ENCODE measurements at regions not wholly inside any gene's neighbourhood (a gene's known extent, or its start where the extent isn't known, plus 50 kb on each side); places are given as distances from the start of the nearest gene placed in this dataset.
"Not testable (repeated sequence)": the region's sequence is repeated elsewhere in the genome, so short reads cannot be mapped to it uniquely, and the experiment has no call there.

DNA sequence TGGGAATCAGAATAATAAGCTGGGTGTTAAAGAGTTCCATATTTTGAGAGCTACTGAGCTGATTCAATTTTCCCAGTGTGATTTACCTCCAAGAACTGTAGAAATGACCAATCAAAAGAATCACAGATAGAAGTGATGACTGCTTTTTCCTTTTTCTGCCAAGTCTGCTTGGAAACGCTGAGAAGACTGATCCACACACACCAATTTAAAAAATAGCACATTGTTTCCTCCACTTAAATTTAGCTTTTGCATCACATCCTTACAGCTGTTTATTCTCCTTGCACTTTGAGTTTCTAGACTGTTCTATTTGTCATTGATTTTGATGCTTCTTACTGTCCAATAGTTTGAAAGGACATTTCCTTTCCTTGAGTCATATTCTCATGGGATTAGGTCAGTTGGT, 590.3 kb upstream of the CHAC2 start:
- no peak for DNase-seq

DNA sequence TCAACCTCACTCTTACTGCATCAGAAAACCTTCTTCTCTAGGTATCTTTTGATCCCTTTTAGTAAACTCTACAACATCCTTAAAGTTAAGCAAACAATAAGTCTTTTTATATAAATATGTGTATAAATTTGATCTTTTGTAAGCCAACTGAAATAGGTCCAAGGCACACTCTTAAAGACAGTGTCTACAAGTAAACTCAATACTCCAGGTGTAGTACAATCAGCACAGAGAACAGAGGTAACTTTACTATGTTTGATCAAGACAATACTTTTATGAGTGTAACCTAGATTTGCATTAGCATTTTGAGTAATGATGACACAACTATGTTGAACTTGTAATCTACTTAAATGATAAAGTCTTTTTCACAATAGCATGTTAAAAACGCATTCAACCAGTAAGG, 593.1 kb upstream of the CHAC2 start:
- no peak for DNase-seq

DNA sequence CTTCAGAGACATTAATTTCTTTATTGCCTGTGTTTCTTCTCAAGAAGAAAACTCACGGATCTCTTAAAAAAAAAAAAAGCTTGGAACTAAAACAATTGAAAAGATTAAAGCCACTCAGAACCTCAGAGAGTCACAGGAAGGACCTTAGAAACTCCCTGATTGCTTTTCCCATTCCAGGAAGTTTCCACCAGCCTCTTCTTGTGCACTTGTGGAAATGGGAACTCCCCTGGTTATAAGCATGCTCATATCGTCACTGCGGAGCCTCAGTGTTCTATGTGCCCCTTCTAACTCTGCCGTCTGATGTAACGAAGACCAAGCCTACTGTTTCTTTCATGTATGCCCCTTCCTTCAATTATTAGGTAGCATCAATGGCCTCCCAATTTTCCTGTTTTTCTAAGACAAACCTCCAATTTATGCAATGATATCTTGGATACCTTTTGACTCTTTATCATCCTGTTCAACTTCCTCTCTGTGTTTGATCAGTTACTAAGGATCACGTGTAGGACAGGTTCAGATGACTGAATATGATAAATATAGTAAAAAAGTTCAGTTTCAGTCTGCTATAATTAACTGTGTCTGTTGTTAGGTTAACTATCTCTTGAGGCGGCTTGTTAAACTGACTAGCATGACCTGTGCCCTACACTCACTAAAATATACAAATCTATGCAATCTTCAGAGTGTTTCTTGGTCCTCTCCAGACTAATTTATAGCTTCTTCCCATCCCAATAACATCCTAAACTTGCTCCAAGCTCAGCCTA, 593.7 kb upstream of the CHAC2 start:
- DNase-seq = no peak

DNA sequence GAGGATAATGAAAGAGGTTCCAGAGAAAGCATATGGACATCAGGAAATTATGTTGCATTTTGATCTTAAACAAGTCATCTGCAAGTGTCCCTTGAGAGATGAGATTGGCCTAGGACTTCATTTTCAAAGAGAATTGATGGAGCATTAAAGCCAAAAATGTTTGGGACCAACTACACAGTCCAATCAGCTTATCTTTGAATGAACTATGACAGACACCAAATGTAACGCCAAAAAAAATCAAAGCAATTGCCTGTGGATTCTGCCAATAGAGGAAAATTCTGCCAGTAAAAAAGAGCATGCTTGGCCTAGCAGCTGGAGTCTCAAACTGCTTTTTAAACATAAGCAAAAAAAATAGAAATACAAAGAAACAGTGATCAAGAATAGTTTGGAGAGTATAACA, 594.5 kb upstream of the CHAC2 start:
- DNase-seq = no peak

DNA sequence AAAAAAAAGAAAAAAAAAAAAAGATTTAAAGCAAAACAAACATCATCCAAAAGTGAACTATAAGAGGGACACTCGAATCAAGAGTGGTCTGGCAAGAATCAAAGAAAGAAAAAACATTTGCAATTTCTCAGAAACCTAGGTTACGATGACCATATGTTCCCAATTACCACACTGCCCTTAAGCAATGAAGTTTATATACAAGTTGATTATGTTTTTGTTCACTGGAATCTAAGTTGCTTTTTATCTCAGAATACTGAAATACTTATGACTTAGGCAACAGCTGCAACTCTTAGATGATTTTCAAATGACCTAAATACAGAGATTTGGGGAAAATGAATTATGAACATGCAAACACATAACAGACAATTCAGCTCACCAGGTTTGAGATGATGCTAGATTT, 597.1 kb upstream of the CHAC2 start:
- DNase-seq = no peak

DNA sequence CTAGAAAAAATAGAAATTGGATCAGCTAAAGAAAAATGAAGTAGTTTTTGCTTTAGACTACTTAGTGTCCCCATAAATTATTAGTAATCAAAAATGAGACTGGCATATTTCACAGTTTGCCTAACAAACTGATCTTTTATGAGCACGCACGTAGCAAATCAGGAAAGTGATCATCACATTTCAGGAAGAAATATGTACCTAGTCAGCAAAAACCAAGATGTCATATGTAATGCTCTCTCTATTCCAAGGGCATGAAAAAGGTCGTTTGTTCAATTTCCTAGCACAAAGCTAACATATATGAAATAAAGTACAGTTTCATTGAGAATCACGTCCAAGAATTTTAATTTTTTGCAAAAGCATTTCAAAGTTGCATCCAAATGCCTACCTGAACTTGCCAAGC, 600.4 kb upstream of the CHAC2 start:
- no peak for DNase-seq

DNA sequence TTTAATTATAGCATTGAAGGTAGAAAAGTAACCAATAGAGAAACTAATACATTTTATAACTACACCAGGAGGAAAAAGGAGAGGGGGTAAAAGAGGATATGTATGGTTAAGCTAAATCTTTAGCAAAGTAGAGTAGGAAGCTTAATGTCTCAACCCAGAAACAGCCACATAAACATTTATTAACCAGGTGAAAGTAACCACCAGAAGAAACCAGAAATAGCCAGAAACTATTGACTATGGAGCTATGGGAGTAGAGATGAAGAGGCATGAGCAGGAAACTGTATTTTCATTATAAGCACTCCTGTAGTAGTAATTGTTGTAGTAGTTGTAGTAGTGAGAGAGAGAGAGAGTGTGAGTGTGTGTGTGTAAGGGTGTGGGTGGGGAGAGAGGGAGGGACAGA, 617.5 kb upstream of the CHAC2 start:
- DNase-seq = no peak

DNA sequence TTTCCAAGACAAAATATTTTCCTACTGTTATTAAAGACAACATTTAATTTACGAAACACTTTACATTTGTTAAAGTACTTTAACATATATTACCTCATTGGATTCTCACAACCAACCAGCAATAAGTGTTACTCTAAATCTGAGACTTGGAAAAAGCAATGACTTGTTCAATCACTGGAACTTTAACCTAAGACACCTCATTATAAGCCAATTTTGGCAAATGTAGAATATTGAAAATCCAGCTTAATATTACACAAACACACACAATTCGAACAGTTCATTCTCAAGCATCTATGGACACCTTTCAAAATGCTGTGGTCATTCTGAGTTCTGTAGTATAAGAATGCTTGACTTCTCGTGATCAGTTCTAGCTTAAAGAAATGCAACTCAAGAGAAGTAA, 619.4 kb upstream of the CHAC2 start:
- DNase-seq = no peak

DNA sequence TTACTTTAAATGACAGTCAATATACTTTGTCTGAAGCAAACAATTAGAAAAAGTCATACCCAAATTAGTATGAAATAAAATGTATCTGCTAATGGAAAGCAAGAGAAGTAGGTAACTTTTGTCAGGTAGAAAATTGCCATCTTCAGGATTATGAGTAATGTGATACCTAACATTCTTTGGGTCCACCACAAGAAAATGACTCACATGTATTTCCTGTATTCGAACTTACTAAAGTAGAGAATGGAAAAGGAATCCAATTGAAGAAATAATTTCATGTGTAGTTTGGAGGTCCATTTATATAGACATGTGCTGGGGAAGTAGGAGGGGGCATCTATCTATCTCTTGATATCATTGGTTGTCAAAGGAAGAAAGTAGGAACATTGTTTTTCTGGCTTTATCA, 636.2 kb upstream of the CHAC2 start:
- DNase-seq = no peak

DNA sequence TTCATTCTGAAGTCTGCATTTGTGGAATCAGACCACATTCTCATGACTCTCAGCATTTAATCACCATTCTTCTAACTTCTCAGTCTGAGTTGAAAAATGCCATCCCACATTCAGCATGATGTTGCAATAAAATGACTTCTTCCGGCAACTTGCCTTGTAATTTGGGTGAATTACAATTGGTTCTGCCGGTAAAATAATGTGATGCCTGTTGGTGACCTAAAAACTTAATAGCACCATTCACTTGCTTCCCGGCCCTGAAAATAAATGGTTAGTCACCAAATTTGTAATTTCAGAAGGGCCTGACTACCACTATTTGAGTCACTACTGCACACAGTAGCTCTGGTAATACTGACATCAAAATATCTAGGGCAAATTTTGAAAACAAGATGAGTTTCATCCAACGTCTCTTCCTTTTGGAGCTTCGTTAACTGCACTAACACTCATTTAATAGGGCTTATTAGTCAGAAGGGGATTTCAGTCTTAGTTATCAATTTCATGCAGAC, 637.1 kb upstream of the CHAC2 start:
- no peak for DNase-seq

DNA sequence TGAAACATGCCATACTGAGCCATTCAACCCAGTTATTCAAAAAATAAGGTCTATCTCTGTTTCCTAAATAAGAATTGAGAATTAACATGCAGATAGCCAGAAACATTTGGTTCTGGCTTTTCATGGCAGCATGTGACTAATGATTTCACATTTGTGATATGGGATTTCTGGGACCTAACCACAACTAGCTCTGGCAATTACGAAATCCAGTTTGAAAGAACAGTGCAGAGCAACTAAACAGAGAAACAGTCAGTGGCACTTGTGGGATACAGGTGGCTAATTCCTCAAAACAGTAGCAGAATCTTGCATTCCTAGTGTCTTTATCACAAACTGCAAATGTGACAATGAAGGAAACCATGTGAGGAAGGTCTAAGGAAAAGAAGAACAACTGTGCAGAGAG, 637.8 kb upstream of the CHAC2 start:
- DNase-seq = no peak

DNA sequence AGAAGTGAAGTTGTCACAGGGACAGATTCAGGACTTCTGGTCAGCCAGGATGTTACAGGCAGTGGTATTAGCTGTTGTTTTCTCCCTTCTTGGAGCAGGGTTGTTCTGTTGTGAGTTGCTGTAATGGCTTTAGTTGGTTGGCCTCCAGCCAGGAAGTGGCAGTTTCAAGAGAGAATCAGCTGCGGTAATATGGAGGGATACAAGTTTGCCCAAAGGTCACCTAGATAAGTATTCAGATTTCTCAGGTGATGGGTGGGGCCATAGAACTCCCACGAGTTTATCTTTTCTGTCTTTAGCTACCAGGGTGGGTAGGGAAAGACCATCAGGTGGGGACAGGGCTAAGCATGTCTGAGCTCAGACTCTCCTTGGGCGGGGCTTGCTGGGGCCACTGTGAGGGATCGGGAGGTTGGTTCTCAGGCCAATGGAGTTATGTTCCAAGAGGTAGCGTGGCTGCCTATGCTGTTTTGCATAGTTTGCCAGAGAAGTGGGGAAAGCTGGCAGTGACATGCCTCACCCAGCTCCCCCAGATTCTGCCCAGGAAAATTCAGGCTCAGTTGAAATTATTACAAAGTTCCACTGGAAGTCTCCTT, 640.4 kb upstream of the CHAC2 start:
- no peak for DNase-seq

DNA sequence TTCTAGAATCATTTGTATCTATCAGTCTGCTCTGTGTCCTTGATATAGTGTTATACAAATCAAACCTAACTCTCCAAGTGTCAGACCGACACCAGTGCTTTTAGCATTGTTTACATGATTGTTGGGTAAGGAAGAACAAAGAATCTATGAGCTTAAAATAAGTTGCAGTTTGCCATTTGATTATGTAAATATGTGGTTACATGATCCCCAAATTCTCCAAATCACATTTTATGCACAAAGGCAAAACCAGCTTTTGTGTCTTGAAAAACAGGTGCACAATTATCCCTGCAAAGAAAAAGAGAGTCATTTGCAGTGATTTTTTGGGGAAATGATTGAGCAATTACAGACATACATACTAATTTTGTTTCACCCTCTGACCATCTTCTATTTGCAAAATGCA, 652.6 kb upstream of the CHAC2 start:
- DNase-seq = no peak

DNA sequence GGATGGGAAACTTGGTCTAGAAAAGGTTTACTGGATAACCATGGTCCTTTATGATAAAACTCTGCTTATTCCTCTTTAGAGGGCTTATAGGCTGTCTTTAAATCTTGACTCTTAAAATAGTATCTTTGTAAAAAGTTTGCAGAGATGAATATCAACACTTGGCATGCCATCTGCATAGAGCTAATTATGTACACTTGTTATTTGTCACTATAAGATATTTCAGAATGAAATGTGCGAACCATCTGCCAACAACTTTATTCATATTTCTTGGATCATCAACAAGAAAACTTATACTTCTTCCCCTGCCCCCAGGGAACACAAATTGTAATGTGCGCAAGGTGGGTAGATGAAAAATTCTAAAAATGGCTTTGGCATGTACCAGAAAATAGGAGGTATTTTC, 653.0 kb upstream of the CHAC2 start:
- DNase-seq = no peak

DNA sequence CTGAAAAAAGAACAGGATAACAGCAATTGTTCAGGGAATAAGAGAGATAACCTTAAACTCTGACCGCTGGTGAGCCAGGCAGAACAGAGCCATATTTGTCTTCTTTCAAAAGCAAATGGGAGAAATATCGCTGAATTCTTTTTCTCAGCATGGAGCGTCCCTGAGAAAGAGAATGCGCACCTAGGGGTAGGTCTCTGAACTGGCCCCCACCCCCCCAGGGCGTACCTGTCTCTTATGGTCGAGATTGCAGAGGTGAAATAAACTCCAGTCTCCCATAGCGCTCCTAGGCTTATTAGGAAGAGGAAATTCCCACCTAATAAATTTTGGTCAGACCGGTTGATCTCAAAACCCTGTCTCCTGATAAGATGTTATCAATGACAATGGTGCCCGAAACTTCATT, 655.2 kb upstream of the CHAC2 start:
- DNase-seq = not testable (repeated sequence)

DNA sequence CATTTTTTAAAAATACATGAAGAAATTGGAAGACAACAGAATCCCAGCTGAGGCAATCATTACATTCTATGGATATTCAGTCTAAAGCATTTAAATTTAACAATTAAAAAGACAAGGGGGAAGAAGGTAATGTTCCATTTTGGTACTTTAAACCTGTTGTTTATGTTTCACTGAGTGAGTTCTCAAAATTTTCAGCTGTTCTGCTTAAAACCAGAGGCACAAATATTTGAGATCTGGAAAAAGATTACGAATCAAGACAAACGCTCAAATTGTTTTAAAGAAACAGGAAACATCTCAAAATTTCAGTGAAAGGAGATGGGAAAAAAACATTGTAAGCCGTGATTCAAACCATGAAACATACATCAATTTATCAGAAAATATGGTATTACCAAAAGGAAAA, 656.2 kb upstream of the CHAC2 start:
- DNase-seq = no peak

DNA sequence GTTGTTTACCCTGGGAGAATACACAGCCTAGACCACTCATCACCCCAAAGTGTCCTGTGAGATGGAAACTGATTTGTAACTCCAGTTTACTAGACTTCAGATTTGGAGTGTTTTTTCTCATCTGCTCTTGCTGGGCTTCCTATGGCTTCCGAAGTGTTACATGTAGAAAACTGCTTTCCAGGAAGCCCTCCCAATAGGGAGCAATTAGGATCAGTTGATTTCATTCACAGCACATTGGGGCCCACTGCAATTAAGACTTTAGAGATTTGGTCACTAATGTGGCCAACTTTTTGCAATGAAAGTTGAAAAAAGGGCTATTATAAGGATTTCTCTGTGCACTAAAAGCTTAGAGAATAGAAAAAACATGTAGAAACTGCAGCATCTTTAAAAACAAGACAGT, 656.6 kb upstream of the CHAC2 start:
- DNase-seq = no peak

DNA sequence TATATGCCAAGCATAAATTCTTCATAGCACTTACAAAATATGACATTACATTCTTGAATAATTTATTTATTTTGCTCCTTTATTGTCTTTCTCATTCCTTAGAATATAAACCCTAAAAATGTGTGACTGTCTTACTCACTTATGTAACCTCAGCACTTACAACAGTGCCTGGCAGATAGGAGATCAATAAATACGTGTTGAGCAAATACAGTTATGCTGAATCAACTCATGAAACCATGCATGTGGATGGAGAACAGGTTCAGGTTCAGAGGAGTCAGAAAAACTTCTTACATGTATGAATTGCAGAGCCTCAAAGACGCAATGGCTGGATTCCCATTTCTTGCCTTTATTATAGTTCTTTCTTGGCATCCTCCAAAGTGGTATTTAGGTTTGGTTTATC, 659.4 kb upstream of the CHAC2 start:
- DNase-seq = no peak

DNA sequence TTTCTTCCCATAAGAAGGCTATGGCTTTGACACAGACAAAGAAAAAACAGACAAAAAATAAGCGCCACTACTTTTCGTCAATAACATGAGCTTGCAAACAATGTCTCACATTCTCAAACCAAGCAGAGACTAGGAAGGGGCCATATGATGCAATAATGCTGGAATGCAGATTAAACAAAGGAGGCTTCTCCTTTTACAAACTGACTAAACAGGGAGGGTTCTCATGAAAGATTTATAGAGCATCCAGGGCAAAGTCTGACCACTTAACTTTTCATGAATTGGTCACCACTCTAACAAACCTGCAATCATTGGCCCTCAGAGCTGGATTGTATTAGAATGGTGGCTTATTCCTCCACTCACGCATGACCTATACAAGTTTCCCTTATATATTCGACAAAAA, 663.3 kb upstream of the CHAC2 start:
- DNase-seq = no peak

DNA sequence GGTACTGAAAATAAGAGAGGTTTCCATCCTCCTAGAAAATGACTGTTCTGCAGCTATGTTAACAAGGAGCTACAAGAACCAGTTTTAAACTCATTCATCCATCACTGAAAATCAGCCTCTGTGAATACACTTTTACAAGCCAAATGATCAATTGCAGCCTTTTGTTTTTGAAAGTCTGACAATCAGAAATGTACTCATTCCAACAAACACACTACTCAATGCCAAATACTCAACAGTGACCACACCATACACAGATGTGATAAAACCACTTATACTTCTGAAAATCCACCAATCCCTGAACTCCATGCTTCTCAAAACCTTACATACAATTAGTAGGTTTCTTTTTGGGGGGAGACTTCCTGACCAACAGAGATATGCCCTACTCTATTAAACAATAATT, 663.9 kb upstream of the CHAC2 start:
- DNase-seq = no peak

DNA sequence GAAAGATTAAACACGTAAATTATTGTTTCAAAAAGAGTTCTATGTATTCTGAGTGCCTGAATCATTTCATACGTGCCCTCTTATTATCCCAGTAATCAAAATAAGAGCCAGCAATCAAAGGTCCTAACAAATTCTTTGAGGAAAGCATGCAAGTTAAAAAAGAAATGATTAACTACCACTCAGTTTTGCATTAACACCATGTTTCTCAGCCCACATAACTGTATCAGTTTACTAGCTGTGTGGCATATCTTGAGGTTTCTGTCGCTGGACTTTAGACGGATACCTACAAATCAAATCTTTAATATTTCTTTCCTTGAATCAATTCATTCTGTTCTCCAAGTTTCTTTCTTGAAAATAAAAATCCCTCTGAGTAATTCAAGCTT, 668.9 kb upstream of the CHAC2 start:
- DNase-seq = no peak

DNA sequence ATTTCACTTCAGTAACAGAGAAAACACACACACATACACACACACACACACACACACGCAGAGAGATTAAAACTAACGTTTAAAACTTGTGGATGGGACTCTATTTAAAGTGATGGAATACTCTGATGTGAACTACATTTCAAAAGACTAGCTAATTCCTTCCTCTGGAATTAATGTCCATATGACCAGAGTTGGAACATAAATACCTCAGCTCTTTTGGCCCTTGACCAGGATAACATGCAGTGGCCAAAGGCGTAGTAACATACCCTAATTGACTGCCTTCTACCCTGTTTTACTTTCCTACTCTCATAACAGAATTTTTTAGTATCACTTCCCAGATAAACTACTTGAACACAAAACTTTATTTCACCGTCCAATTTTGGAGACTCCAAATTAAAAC, 671.3 kb upstream of the CHAC2 start:
- DNase-seq = no peak

DNA sequence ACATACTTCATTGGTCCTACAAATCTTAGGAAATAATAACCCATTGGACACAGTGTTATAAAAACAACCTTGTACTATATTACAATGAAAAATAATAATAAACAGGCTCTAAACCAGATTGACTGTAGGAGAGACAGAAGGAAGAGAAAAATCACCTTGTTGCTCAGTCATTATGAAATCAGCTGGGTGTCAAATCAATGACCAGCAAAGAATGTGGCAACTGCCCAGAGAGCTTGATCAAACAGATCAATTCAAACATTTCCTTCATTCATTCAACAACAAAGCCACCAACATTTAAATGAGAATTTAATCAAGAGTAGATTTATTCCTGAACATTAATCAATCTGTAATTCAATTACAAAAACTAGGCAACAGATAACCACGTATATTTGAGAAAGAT, 671.9 kb upstream of the CHAC2 start:
- DNase-seq = no peak

DNA sequence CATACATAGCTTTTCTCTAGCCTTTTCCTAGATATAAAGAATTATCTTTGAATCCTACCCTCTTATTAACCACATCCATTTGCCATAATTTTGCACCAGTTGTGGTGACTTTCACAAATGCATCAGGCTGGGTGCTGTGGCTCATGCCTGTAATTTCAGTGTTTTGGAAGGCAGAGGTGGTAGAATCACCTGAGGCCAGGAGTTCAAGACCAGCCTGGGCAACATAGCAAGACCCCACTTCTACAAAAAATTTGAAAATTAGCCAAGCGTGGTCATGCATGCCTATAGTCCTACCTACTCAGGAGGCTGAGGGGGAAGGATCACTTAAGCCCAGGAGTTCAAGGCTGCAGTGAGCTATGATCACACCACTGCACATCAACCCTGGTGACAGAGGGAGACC, 672.4 kb upstream of the CHAC2 start:
- DNase-seq = no peak

DNA sequence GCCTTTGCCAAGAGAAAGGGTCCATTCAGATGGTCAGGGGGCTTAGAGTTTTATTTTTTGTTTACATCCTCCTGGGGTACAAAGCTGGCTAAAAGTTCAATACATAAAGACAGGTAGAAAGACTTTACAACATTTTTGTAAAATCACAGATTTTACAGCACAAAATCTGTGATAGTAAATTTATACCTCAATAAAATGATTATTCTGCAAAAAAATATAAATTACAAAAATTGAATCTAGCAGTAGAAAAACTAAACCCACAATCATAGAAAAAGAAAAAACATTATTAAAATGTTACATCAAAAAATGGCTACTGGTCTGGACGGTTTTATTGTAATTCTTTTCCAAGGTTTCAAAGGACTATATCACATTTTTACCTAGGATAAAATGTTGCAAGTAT, 674.2 kb upstream of the CHAC2 start:
- DNase-seq = no peak

Measured in stimulated activated CD4-positive, alpha-beta T cell treated with anti-CD3 and anti-CD28 coated beads, Interleukin-15, amount 100 ng/mL, for 24 hours (primary cell).